Loucy (cell line): ENCODE measurements at regions not wholly inside any gene's neighbourhood (a gene's known extent, or its start where the extent isn't known, plus 50 kb on each side); places are given as distances from the start of the nearest gene placed in this dataset.

Experiments
- H2AFZ ChIP-seq: fragments of 200-600 bp; sonication (generic); 2 replicates; pipeline ENCODE4 v1.6.0; 2016; ENCODE audit warnings: antibody characterized with exemption, mild to moderate bottlenecking, low read length, moderate library complexity
- H3F3A ChIP-seq: fragments of 200-600 bp; 2 replicates; pipeline ENCODE4 v1.6.0; 2016; ENCODE audit warnings: antibody characterized with exemption, low read depth, mild to moderate bottlenecking
- H3K27me3 ChIP-seq: fragments of 200-600 bp; sonication (generic); 2 replicates; pipeline ENCODE4 v1.6.1; 2014; ENCODE audit warnings: low read length, mild to moderate bottlenecking; ENCODE audit not compliant: insufficient read depth, poor library complexity, severe bottlenecking
- H3K36me3 ChIP-seq: fragments of 200-600 bp; sonication (generic); 2 replicates; pipeline ENCODE4 v1.6.1; 2016; ENCODE audit warnings: low read length; ENCODE audit not compliant: insufficient read depth
- H3K4me1 ChIP-seq: fragments of 200-600 bp; sonication (generic); 2 replicates; pipeline ENCODE4 v1.5.1; 2014; ENCODE audit warnings: low read length, mild to moderate bottlenecking; ENCODE audit not compliant: insufficient read depth, poor library complexity, severe bottlenecking
- H3K4me2 ChIP-seq: fragments of 200-600 bp; sonication (generic); 2 replicates; pipeline ENCODE4 v1.6.0; 2014; ENCODE audit warnings: antibody characterized with exemption, low read length, low read depth, mild to moderate bottlenecking; ENCODE audit not compliant: poor library complexity, severe bottlenecking
- H3K4me3 ChIP-seq: fragments of 200-600 bp; sonication (generic); 2 replicates; pipeline ENCODE4 v1.5.1; 2014; ENCODE audit warnings: low read length, mild to moderate bottlenecking, mixed read lengths; ENCODE audit not compliant: poor library complexity, severe bottlenecking
- H3K79me2 ChIP-seq: fragments of 200-600 bp; sonication (generic); 2 replicates; pipeline ENCODE4 v1.6.1; 2014; ENCODE audit warnings: low read length; ENCODE audit not compliant: insufficient read depth
- H3K9ac ChIP-seq: fragments of 200-600 bp; sonication (generic); 2 replicates; pipeline ENCODE4 v1.6.0; 2014; ENCODE audit warnings: mild to moderate bottlenecking, low read depth, low read length, moderate library complexity; ENCODE audit not compliant: poor library complexity, severe bottlenecking
- H3K9me2 ChIP-seq: fragments of 200-600 bp; sonication (generic); replicated peaks from 2 replicates; pipeline ENCODE4 v1.6.1; 2016; ENCODE audit warnings: low read depth, low read length, mixed read lengths
- H3K9me3 ChIP-seq: fragments of 200-600 bp; sonication (generic); 2 replicates; pipeline ENCODE4 v1.6.1; 2014; ENCODE audit warnings: mild to moderate bottlenecking, antibody characterized with exemption, low read length, low read depth; ENCODE audit not compliant: insufficient read depth
- H4K20me1 ChIP-seq: fragments of 200-600 bp; sonication (generic); 2 replicates; pipeline ENCODE4 v1.6.0; 2014; ENCODE audit warnings: antibody characterized with exemption, low read length, mild to moderate bottlenecking; ENCODE audit not compliant: insufficient read depth, poor library complexity, severe bottlenecking
- CTCF ChIP-seq: fragments of 200-600 bp; sonication (generic); conservative IDR thresholded peaks from 2 replicates; pipeline ENCODE4 v1.5.1; 2014; ENCODE audit warnings: mild to moderate bottlenecking, antibody characterized with exemption, low read length
- EZH2phosphoT487 ChIP-seq: fragments of 200-600 bp; IDR thresholded peaks from 2 replicates; pipeline ENCODE4 v1.6.1; 2018; ENCODE audit warnings: antibody characterized with exemption, mild to moderate bottlenecking, moderate library complexity, borderline replicate concordance

DNA sequence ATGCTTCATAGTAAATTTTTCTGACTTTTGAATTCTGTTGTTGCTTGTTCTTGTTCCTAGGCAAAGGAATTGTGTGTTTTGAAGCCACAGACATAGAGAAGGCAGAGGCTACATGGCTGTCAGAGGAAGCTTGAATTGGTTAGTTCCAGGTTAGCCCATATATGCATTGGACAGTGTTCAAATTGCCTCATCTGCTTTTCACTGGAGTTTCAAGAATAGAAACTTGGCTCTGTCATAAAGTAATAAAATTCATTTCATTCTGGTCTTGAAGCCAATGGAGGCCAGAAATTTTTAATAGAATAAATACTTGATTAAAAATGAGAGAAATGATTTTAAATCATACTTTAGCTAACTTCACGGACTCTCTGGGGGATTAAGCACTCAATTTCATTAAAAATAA, 178.0 kb downstream of the YIPF5 start:
- no peaks in the 10 kb centered on the region for H3K9me2 ChIP-seq
- no peaks in the 10 kb centered on the region for H3K36me3 ChIP-seq
- no peak overlapping the region for H3K4me2 ChIP-seq
- no peaks in the 10 kb centered on the region for H4K20me1 ChIP-seq
- no peak for TF ChIP-seq CTCF
- no peak for TF ChIP-seq EZH2phosphoT487
- H3F3A ChIP-seq = no peaks in the 10 kb centered on the region
- no peak overlapping the region for H2AFZ ChIP-seq
- no peaks in the 10 kb centered on the region for H3K27me3 ChIP-seq
- no peak overlapping the region for H3K9ac ChIP-seq
- H3K4me1 ChIP-seq = peaks cover 12% of the 10 kb centered on the region
- H3K9me3 ChIP-seq = no peaks in the 10 kb centered on the region
- no peak overlapping the region for H3K4me3 ChIP-seq
- no peaks in the 10 kb centered on the region for H3K79me2 ChIP-seq

- Histone ChIP-seq H3K27me3 (no peaks in the 10 kb centered on the region), H3K9ac (no peak overlapping the region)
- TF ChIP-seq CTCF (no peak), EZH2phosphoT487 (no peak)
Measured at GRCh38 chr5:144002876-144003275, 167.6 kb downstream of the YIPF5 start.

DNA sequence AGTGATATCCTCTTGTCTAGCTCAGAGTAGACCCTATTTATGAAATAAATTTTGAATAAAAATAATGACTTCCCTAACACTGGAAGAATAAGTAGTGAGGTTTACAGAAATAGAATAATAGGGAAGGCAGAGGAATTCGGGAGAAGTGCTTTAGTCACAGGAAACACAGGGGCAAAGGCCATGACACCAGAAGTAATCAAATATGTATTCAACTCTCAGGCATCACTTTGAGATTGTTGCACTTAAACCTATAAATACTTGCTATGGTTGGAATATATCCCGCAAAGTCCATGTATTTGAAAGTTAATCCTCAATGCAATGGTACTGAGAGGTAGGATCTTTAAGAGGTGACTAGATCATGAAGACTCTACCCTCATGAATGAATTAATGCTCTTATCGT, 166.8 kb downstream of the YIPF5 start:
- H3K4me2 ChIP-seq = no peak overlapping the region
- H3K9me3 ChIP-seq = no peaks in the 10 kb centered on the region
- H3K9me2 ChIP-seq = no peaks in the 10 kb centered on the region
- H3F3A ChIP-seq = no peaks in the 10 kb centered on the region
- H3K36me3 ChIP-seq = no peaks in the 10 kb centered on the region
- no peaks in the 10 kb centered on the region for H3K4me1 ChIP-seq
- H3K9ac ChIP-seq = no peak overlapping the region
- no peaks in the 10 kb centered on the region for H4K20me1 ChIP-seq
- H2AFZ ChIP-seq = no peak overlapping the region
- no peaks in the 10 kb centered on the region for H3K79me2 ChIP-seq
- H3K4me3 ChIP-seq = no peak overlapping the region
- TF ChIP-seq CTCF (no peak), EZH2phosphoT487 (no peak)
- H3K27me3 ChIP-seq = no peaks in the 10 kb centered on the region

More at GRCh38 chr5:144002876-144003275, 167.6 kb downstream of the YIPF5 start:
- H3K36me3 ChIP-seq = no peaks in the 10 kb centered on the region
- no peak overlapping the region for H3K4me3 ChIP-seq
- H3F3A ChIP-seq = no peaks in the 10 kb centered on the region
- no peaks in the 10 kb centered on the region for H3K79me2 ChIP-seq
- no peaks in the 10 kb centered on the region for H3K4me1 ChIP-seq
- no peaks in the 10 kb centered on the region for H4K20me1 ChIP-seq
- peak overlapping the region; percentile 76 for H2AFZ ChIP-seq
- H3K4me2 ChIP-seq = no peak overlapping the region
- no peaks in the 10 kb centered on the region for H3K9me2 ChIP-seq
- H3K9me3 ChIP-seq = no peaks in the 10 kb centered on the region
